ENCODE measurements at regions not wholly inside any gene's neighbourhood (a gene's known extent, or its start where the extent isn't known, plus 50 kb on each side); places are given as distances from the start of the nearest gene placed in this dataset.

- Histone ChIP-seq H3K27me3 (ENCODE audit: insufficient read depth, low read length) (no peaks in the 10 kb centered on the region), H3K27ac (ENCODE audit: low read depth, low read length) (no peak overlapping the region), H2AFZ (ENCODE audit: low read length) (no peak overlapping the region), H3K9me3 (ENCODE audit: low read depth, low read length) (no peaks in the 10 kb centered on the region), H3K4me1 (ENCODE audit: insufficient read depth, low read length) (peaks cover 9% of the 10 kb centered on the region), H3K79me2 (ENCODE audit: insufficient read depth, low read length) (no peaks in the 10 kb centered on the region), H3K36me3 (ENCODE audit: insufficient read depth, low read length) (peaks cover 4% of the 10 kb centered on the region), H3K4me3 (ENCODE audit: insufficient read depth, low read length) (no peak overlapping the region), H4K20me1 (ENCODE audit: insufficient read depth, low read length) (no peaks in the 10 kb centered on the region), H3K4me2 (ENCODE audit: insufficient read depth, low read length) (no peak overlapping the region)
- DNase-seq (ENCODE audit: insufficient read length, low spot score, missing footprints), result no peak
- TF ChIP-seq, protein P1, sequence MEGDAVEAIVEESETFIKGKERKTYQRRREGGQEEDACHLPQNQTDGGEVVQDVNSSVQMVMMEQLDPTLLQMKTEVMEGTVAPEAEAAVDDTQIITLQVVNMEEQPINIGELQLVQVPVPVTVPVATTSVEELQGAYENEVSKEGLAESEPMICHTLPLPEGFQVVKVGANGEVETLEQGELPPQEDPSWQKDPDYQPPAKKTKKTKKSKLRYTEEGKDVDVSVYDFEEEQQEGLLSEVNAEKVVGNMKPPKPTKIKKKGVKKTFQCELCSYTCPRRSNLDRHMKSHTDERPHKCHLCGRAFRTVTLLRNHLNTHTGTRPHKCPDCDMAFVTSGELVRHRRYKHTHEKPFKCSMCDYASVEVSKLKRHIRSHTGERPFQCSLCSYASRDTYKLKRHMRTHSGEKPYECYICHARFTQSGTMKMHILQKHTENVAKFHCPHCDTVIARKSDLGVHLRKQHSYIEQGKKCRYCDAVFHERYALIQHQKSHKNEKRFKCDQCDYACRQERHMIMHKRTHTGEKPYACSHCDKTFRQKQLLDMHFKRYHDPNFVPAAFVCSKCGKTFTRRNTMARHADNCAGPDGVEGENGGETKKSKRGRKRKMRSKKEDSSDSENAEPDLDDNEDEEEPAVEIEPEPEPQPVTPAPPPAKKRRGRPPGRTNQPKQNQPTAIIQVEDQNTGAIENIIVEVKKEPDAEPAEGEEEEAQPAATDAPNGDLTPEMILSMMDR (IDR thresholded peaks at IDR 0.05; ENCODE audit: extremely low read depth, low read depth, low read length), result no peak
Observed at GRCh38 chr9:109918339-109919163, 138.6 kb downstream of the PALM2AKAP2 start.

GRCh38 chr9:109919736-109920408 lies 139.9 kb downstream of the PALM2AKAP2 start:
- TF ChIP-seq, protein P1 (IDR thresholded peaks at IDR 0.05; ENCODE audit: extremely low read depth, low read depth, low read length), result no peak

DNA sequence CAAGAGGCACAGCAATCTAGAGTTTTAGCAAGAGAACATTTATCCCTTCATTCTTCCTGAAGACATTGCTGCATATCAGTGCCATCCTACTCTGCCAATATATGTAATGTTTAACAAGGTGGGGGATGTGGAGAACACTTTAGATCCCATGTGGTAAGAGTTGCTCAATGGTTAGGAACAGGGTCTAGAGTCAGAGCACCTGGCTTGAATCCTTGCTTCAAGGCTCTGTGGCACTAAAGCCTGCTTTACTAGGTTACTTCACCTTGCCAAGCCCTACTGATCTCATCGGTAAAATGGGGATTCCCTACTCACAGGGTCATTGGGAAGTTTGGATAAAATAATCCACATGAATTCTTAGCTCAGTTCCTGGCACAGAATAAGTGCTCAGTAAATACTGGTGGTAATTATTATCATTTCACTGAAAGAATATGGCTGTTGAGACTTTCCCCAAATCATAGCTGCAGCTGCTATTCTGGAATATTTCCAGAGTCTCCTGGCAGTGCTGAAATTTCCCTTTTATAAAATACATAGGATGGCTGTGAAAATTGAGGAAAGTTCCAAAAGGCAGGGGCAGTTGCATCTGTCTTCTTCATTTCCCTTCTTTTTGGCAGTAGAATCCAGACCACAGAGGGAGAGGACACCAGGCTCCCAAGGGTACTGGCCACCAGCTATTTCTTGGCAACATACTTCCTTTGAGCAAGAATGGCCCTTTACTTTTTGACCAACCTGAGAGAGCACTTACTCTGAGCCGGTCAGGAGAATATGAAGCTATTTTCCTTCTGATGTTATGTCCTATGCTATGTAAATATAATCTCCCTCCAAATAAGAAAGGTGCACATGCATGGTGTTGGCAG lies 142.8 kb downstream of the PALM2AKAP2 start:
- H4K20me1 ChIP-seq (ENCODE audit: insufficient read depth, low read length), result no peaks in the 10 kb centered on the region
- no peak overlapping the region for H3K4me3 ChIP-seq (ENCODE audit: insufficient read depth, low read length)
- H3K27me3 ChIP-seq (ENCODE audit: insufficient read depth, low read length), result no peaks in the 10 kb centered on the region
- DNase-seq (ENCODE audit: insufficient read length, low spot score, missing footprints), result no peak
- no peak overlapping the region for H2AFZ ChIP-seq (ENCODE audit: low read length)
- H3K79me2 ChIP-seq (ENCODE audit: insufficient read depth, low read length), result no peaks in the 10 kb centered on the region
- H3K4me1 ChIP-seq (ENCODE audit: insufficient read depth, low read length), result no peaks in the 10 kb centered on the region
- no peaks in the 10 kb centered on the region for H3K9me3 ChIP-seq (ENCODE audit: low read depth, low read length)
- no peak overlapping the region for H3K4me2 ChIP-seq (ENCODE audit: insufficient read depth, low read length)
- no peak overlapping the region for H3K27ac ChIP-seq (ENCODE audit: low read depth, low read length)
- peaks cover 7% of the 10 kb centered on the region for H3K36me3 ChIP-seq (ENCODE audit: insufficient read depth, low read length)
- TF ChIP-seq, protein P1 (IDR thresholded peaks at IDR 0.05; ENCODE audit: extremely low read depth, low read depth, low read length), result no peak

More at GRCh38 chr9:109919736-109920408, 139.9 kb downstream of the PALM2AKAP2 start:
- H3K4me2 ChIP-seq (ENCODE audit: insufficient read depth, low read length), result no peak overlapping the region
- H3K79me2 ChIP-seq (ENCODE audit: insufficient read depth, low read length), result no peaks in the 10 kb centered on the region
- H3K9me3 ChIP-seq (ENCODE audit: low read depth, low read length), result no peaks in the 10 kb centered on the region
- no peak overlapping the region for H3K4me3 ChIP-seq (ENCODE audit: insufficient read depth, low read length)
- no peaks in the 10 kb centered on the region for H3K27me3 ChIP-seq (ENCODE audit: insufficient read depth, low read length)
- H4K20me1 ChIP-seq (ENCODE audit: insufficient read depth, low read length), result no peaks in the 10 kb centered on the region
- DNase-seq (ENCODE audit: insufficient read length, low spot score, missing footprints), result no peak
- H3K27ac ChIP-seq (ENCODE audit: low read depth, low read length), result no peak overlapping the region
- peaks cover 7% of the 10 kb centered on the region for H3K36me3 ChIP-seq (ENCODE audit: insufficient read depth, low read length)
- no peaks in the 10 kb centered on the region for H3K4me1 ChIP-seq (ENCODE audit: insufficient read depth, low read length)
- no peak overlapping the region for H2AFZ ChIP-seq (ENCODE audit: low read length)
